ENCODE measurements at regions not wholly inside any gene's neighbourhood (a gene's known extent, or its start where the extent isn't known, plus 50 kb on each side); places are given as distances from the start of the nearest gene placed in this dataset.
"Not testable (repeated sequence)": the region's sequence is repeated elsewhere in the genome, so short reads cannot be mapped to it uniquely, and the experiment has no call there.

- no peak overlapping the region for H3K27ac Mint-ChIP-seq (ENCODE audit: unreplicated experiment)
- TF ChIP-seq CTCF (IDR thresholded peaks at IDR 0.05) = no peak
- H3K9me3 Mint-ChIP-seq (ENCODE audit: unreplicated experiment) = no peaks in the 10 kb centered on the region
- H3K4me1 Mint-ChIP-seq (ENCODE audit: unreplicated experiment) = no peaks in the 10 kb centered on the region
- H3K27me3 Mint-ChIP-seq (ENCODE audit: unreplicated experiment) = no peaks in the 10 kb centered on the region
- DNase-seq (ENCODE audit: extremely low spot score, unreplicated experiment) = no peak
- no peak overlapping the region for H3K4me3 Mint-ChIP-seq (ENCODE audit: unreplicated experiment)
- H3K36me3 Mint-ChIP-seq (ENCODE audit: unreplicated experiment) = no peaks in the 10 kb centered on the region
Measured at GRCh38 chrY:11069271-11069670, 1541.6 kb downstream of the TSPY10 start.

- no peaks in the 10 kb centered on the region for H3K4me1 Mint-ChIP-seq (ENCODE audit: unreplicated experiment)
- no peaks in the 10 kb centered on the region for H3K36me3 Mint-ChIP-seq (ENCODE audit: unreplicated experiment)
- H3K9me3 Mint-ChIP-seq (ENCODE audit: unreplicated experiment) = no peaks in the 10 kb centered on the region
- H3K27ac Mint-ChIP-seq (ENCODE audit: unreplicated experiment) = no peak overlapping the region
- DNase-seq (ENCODE audit: extremely low spot score, unreplicated experiment) = no peak
- H3K27me3 Mint-ChIP-seq (ENCODE audit: unreplicated experiment) = no peaks in the 10 kb centered on the region
- no peak overlapping the region for H3K4me3 Mint-ChIP-seq (ENCODE audit: unreplicated experiment)
- TF ChIP-seq CTCF (IDR thresholded peaks at IDR 0.05) = no peak
Measured at GRCh38 chrY:11070250-11071113, 1542.8 kb downstream of the TSPY10 start.

- not testable (repeated sequence) for DNase-seq (ENCODE audit: extremely low spot score, unreplicated experiment); H3K36me3 Mint-ChIP-seq (ENCODE audit: unreplicated experiment); H3K4me1 Mint-ChIP-seq (ENCODE audit: unreplicated experiment); H3K9me3 Mint-ChIP-seq (ENCODE audit: unreplicated experiment); H3K27me3 Mint-ChIP-seq (ENCODE audit: unreplicated experiment); H3K27ac Mint-ChIP-seq (ENCODE audit: unreplicated experiment); H3K4me3 Mint-ChIP-seq (ENCODE audit: unreplicated experiment)
Measured at GRCh38 chrY:11085801-11086200, 1558.1 kb downstream of the TSPY10 start.

GRCh38 chrY:11097498-11097897, 1569.8 kb downstream of the TSPY10 start:
- not testable (repeated sequence) for H3K27me3 Mint-ChIP-seq (ENCODE audit: unreplicated experiment); H3K36me3 Mint-ChIP-seq (ENCODE audit: unreplicated experiment); H3K4me3 Mint-ChIP-seq (ENCODE audit: unreplicated experiment); H3K4me1 Mint-ChIP-seq (ENCODE audit: unreplicated experiment); DNase-seq (ENCODE audit: extremely low spot score, unreplicated experiment); H3K27ac Mint-ChIP-seq (ENCODE audit: unreplicated experiment); H3K9me3 Mint-ChIP-seq (ENCODE audit: unreplicated experiment)

GRCh38 chrY:11098419-11098818, 1570.7 kb downstream of the TSPY10 start:
- H3K27ac Mint-ChIP-seq (ENCODE audit: unreplicated experiment); H3K9me3 Mint-ChIP-seq (ENCODE audit: unreplicated experiment); DNase-seq (ENCODE audit: extremely low spot score, unreplicated experiment); H3K4me1 Mint-ChIP-seq (ENCODE audit: unreplicated experiment); H3K27me3 Mint-ChIP-seq (ENCODE audit: unreplicated experiment); H3K36me3 Mint-ChIP-seq (ENCODE audit: unreplicated experiment); H3K4me3 Mint-ChIP-seq (ENCODE audit: unreplicated experiment): not testable (repeated sequence)

GRCh38 chrY:11099004-11099403, 1571.3 kb downstream of the TSPY10 start:
- no peak overlapping the region for H3K4me3 Mint-ChIP-seq (ENCODE audit: unreplicated experiment)
- TF ChIP-seq CTCF (IDR thresholded peaks at IDR 0.05) = no peak
- H3K9me3 Mint-ChIP-seq (ENCODE audit: unreplicated experiment) = no peaks in the 10 kb centered on the region
- DNase-seq (ENCODE audit: extremely low spot score, unreplicated experiment) = no peak
- no peaks in the 10 kb centered on the region for H3K4me1 Mint-ChIP-seq (ENCODE audit: unreplicated experiment)
- no peak overlapping the region for H3K27ac Mint-ChIP-seq (ENCODE audit: unreplicated experiment)
- H3K36me3 Mint-ChIP-seq (ENCODE audit: unreplicated experiment) = no peaks in the 10 kb centered on the region
- H3K27me3 Mint-ChIP-seq (ENCODE audit: unreplicated experiment) = no peaks in the 10 kb centered on the region

GRCh38 chrY:11100472-11100871, 1572.8 kb downstream of the TSPY10 start:
- DNase-seq (ENCODE audit: extremely low spot score, unreplicated experiment); H3K36me3 Mint-ChIP-seq (ENCODE audit: unreplicated experiment); H3K27ac Mint-ChIP-seq (ENCODE audit: unreplicated experiment); H3K4me3 Mint-ChIP-seq (ENCODE audit: unreplicated experiment); H3K9me3 Mint-ChIP-seq (ENCODE audit: unreplicated experiment); H3K27me3 Mint-ChIP-seq (ENCODE audit: unreplicated experiment); H3K4me1 Mint-ChIP-seq (ENCODE audit: unreplicated experiment): not testable (repeated sequence)

- not testable (repeated sequence) for H3K4me3 Mint-ChIP-seq (ENCODE audit: unreplicated experiment); H3K27me3 Mint-ChIP-seq (ENCODE audit: unreplicated experiment); H3K36me3 Mint-ChIP-seq (ENCODE audit: unreplicated experiment); DNase-seq (ENCODE audit: extremely low spot score, unreplicated experiment); H3K9me3 Mint-ChIP-seq (ENCODE audit: unreplicated experiment); H3K4me1 Mint-ChIP-seq (ENCODE audit: unreplicated experiment); H3K27ac Mint-ChIP-seq (ENCODE audit: unreplicated experiment)
Measured at GRCh38 chrY:11102987-11103386, 1575.3 kb downstream of the TSPY10 start.

GRCh38 chrY:11107127-11107918, 1579.6 kb downstream of the TSPY10 start:
- not testable (repeated sequence) for H3K27me3 Mint-ChIP-seq (ENCODE audit: unreplicated experiment); DNase-seq (ENCODE audit: extremely low spot score, unreplicated experiment); H3K4me3 Mint-ChIP-seq (ENCODE audit: unreplicated experiment); H3K36me3 Mint-ChIP-seq (ENCODE audit: unreplicated experiment); H3K4me1 Mint-ChIP-seq (ENCODE audit: unreplicated experiment); H3K9me3 Mint-ChIP-seq (ENCODE audit: unreplicated experiment); H3K27ac Mint-ChIP-seq (ENCODE audit: unreplicated experiment)
